ENCODE measurements at regions not wholly inside any gene's neighbourhood (a gene's known extent, or its start where the extent isn't known, plus 50 kb on each side); places are given as distances from the start of the nearest gene placed in this dataset.

DNA sequence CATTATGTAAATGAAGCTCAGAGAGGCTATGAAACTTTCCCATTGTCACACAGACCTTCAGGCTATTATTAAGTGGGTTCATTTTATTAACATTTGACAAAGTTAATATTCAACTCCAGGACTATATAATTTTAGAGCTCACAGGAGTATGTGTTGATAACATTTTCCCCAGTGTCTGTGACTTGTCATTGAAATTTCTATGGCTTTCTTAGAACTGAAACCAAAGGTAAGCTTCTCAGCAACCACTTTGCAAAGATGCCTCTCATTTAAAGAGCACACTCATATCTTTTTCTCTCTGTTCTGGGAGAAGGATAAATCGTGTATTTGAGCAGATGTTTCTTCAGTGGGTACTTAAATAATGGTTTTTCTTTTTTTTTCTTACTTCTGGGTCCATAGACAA lies 61.8 kb upstream of the LHCGR start:
- H3K18ac ChIP-seq (ENCODE audit: insufficient read length, low read depth, low read length): no peak overlapping the region

More for the DNA sequence above, 61.8 kb upstream of the LHCGR start:
- H4K91ac ChIP-seq (ENCODE audit: insufficient read length, low read depth, low read length): no peak overlapping the region
- H3T11ph ChIP-seq (ENCODE audit: low read length): no peak overlapping the region
- no peak overlapping the region for H2AFZ ChIP-seq (ENCODE audit: low read length)
- H4K20me1 ChIP-seq (ENCODE audit: control insufficient read depth, insufficient read depth, insufficient read length): no peaks in the 10 kb centered on the region
- H3K14ac ChIP-seq (ENCODE audit: insufficient read depth, low read length): no peak overlapping the region
- no peaks in the 10 kb centered on the region for H3K23me2 ChIP-seq (ENCODE audit: insufficient read length, low read depth, low read length, poor library complexity, severe bottlenecking)
- H2AK5ac ChIP-seq (ENCODE audit: insufficient read length, low read length): no peak overlapping the region
- DNase-seq: no peak
- H3K27me3 ChIP-seq (ENCODE audit: insufficient read depth, low read length): peaks cover 2% of the 10 kb centered on the region; the same call in 1 of the 2 replicates
- H3K27ac Mint-ChIP-seq: no peak overlapping the region
- H2BK12ac ChIP-seq (ENCODE audit: insufficient read length, low read depth, low read length): no peak overlapping the region
- H3K27ac ChIP-seq (ENCODE audit: insufficient read length, low read depth, low read length): no peak overlapping the region
- no peak overlapping the region for H3K23ac ChIP-seq (ENCODE audit: insufficient read length, low read depth, low read length)
- H3K4me3 Mint-ChIP-seq: no peak overlapping the region
- H2BK120ac ChIP-seq (ENCODE audit: low read depth, low read length, poor library complexity, severe bottlenecking): no peak overlapping the region
- H4K8ac ChIP-seq (replicated peaks; ENCODE audit: insufficient read length, low read depth, low read length): no peak overlapping the region
- no peak overlapping the region for H2BK20ac ChIP-seq (ENCODE audit: low read depth, low read length, poor library complexity, severe bottlenecking)
- H3K4me1 ChIP-seq (ENCODE audit: insufficient read depth, low read length): peaks cover under 1% of the 10 kb centered on the region; the same call in 1 of the 2 replicates
- no peaks in the 10 kb centered on the region for H3K79me1 ChIP-seq (ENCODE audit: insufficient read depth, low read depth, low read length, poor library complexity, severe bottlenecking)
- H3K4me2 ChIP-seq (ENCODE audit: insufficient read depth, insufficient read length, low read length): no peak overlapping the region
- TF ChIP-seq, protein P1, sequence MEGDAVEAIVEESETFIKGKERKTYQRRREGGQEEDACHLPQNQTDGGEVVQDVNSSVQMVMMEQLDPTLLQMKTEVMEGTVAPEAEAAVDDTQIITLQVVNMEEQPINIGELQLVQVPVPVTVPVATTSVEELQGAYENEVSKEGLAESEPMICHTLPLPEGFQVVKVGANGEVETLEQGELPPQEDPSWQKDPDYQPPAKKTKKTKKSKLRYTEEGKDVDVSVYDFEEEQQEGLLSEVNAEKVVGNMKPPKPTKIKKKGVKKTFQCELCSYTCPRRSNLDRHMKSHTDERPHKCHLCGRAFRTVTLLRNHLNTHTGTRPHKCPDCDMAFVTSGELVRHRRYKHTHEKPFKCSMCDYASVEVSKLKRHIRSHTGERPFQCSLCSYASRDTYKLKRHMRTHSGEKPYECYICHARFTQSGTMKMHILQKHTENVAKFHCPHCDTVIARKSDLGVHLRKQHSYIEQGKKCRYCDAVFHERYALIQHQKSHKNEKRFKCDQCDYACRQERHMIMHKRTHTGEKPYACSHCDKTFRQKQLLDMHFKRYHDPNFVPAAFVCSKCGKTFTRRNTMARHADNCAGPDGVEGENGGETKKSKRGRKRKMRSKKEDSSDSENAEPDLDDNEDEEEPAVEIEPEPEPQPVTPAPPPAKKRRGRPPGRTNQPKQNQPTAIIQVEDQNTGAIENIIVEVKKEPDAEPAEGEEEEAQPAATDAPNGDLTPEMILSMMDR (conservative IDR thresholded peaks at IDR 0.05): no peak
- H3K4me1 Mint-ChIP-seq: peaks cover 10 to 20% of the 10 kb centered on the region in 2 experiments
- no peak overlapping the region for H3K9ac ChIP-seq (ENCODE audit: extremely low read depth, insufficient read length, low read length)
- no peak overlapping the region for H3K56ac ChIP-seq (ENCODE audit: insufficient read length, low read depth, low read length)
- WGBS (ENCODE audit: extremely low coverage, insufficient read length, low lambda C conversion rate): no CpG with 5 or more reads among the region's 1 CpG
- H3K27me3 Mint-ChIP-seq (ENCODE audit: low read depth): no peaks in the 10 kb centered on the region; the same call in 1 of the 2 replicates
- H2BK5ac ChIP-seq (ENCODE audit: insufficient read length, low read length): no peak overlapping the region
- no peaks in the 10 kb centered on the region for H3K9me3 Mint-ChIP-seq
- H4K5ac ChIP-seq (ENCODE audit: insufficient read length, low read depth, low read length): no peak overlapping the region
- H3K9me3 ChIP-seq (ENCODE audit: control insufficient read depth, low read depth, low read length): no peaks in the 10 kb centered on the region
- no peak overlapping the region for H3K4ac ChIP-seq (ENCODE audit: low read depth, low read length)
- no peaks in the 10 kb centered on the region for H3K36me3 Mint-ChIP-seq (ENCODE audit: insufficient read depth in 1 of 3, low read depth in 3 of 3)
- no peak overlapping the region for H2BK15ac ChIP-seq (ENCODE audit: low read depth, low read length)
- no peaks in the 10 kb centered on the region for H3K79me2 ChIP-seq (ENCODE audit: insufficient read depth, low read length)
